ENCODE measurements at regions not wholly inside any gene's neighbourhood (a gene's known extent, or its start where the extent isn't known, plus 50 kb on each side); places are given as distances from the start of the nearest gene placed in this dataset.

DNA sequence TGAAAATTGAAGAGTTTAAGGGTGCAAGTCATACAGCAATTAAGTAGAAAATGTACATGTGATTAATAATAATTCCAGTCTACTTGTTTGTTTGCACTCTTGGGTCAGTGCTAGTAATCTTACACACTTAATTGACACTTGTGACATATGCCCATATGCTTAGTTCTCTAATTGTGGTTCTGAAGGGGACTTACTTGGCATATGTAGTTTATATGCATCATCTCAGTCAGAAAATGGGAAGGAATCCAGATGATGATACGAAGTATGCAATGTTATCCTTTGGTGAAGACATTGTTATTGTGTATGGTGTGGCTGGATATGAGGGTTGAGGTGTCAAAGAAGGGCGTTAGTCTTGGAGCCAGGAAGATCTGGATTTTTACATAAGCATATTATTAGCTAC, 193.5 kb upstream of the HDAC9 start:
- no peak overlapping the region for H3K4me3 Mint-ChIP-seq
- DNase-seq (ENCODE audit: low spot score) (no peak), ATAC-seq (no peak)
- H3K27me3 Mint-ChIP-seq = no peaks in the 10 kb centered on the region
- peaks cover 4 to 18% of the 10 kb centered on the region in 2 donors for H3K4me1 Mint-ChIP-seq (ENCODE audit: low read depth in 2 of 2)
- H3K36me3 Mint-ChIP-seq = no peaks in the 10 kb centered on the region
- no peaks in the 10 kb centered on the region for H3K9me3 Mint-ChIP-seq
- H3K27ac Mint-ChIP-seq = no peak overlapping the region

DNA sequence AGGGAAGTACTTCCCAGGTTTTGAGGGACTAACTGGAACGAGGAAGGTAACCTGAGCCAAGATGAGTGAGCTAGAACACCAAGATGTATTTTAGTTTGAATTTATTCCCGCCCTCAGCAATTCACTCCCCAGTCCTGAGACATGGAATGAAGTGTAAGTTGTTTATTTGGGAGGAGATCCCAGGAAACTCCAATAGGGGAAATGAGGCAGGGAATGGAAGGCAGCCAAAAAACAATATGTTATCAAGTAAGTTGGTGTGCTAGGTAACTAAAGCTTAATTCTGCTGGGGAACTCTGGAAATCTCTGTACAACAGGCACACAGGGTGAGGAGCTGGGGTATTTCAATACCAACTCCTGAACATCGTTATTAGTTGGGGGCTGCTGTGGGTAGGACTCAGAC, 189.7 kb upstream of the HDAC9 start:
- ATAC-seq = no peak
- Mint-ChIP-seq H3K4me3 (no peak overlapping the region), H3K27ac (no peak overlapping the region), H3K36me3 (no peaks in the 10 kb centered on the region), H3K27me3 (no peaks in the 10 kb centered on the region), H3K9me3 (no peaks in the 10 kb centered on the region), H3K4me1 (ENCODE audit: low read depth in 2 of 2) (peaks cover 4 to 18% of the 10 kb centered on the region in 2 donors)
- DNase-seq (ENCODE audit: low spot score) = no peak

DNA sequence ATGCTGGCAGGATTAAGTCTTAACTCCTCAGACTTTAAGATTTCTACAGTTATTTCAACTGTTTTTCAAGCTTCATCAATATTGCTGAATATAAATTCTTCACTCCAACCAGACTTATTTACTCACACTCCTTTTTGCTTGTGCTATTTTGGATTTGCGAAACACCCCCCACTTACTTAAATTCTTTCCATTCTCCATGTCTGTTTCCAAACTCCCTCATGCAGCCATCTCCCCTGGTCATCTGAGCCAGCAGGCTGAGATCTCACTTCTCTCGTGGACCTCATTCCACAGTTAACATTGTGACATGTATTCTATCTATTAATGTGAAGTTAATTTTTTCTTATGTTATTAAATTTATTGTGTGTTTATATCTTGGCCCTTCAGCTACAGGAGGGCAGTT, 188.9 kb upstream of the HDAC9 start:
- no peaks in the 10 kb centered on the region for H3K27me3 Mint-ChIP-seq
- ATAC-seq = no peak
- no peak overlapping the region for H3K27ac Mint-ChIP-seq
- peaks cover 7 to 21% of the 10 kb centered on the region in 2 donors for H3K4me1 Mint-ChIP-seq (ENCODE audit: low read depth in 2 of 2)
- no peaks in the 10 kb centered on the region for H3K9me3 Mint-ChIP-seq
- no peaks in the 10 kb centered on the region for H3K36me3 Mint-ChIP-seq
- no peak for DNase-seq (ENCODE audit: low spot score)
- no peak overlapping the region for H3K4me3 Mint-ChIP-seq

DNA sequence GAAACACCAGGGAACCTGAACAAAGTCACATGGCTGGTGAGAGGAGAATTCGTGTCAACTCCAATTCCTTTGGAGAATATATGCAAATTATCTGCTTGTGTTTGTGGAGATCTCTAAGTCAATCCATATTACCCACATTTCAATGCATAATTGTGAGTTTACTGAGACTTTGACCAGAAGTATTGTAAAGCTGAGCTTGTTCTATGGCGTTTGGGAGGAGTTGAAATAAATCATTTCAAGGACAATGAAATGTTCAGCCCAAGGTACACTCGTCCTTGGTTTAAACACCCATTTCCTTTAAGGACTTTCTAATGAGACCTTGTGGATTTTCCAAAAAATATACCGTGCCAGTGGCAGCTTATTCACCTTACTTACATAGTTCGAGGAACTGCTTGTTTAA, 186.6 kb upstream of the HDAC9 start:
- DNase-seq (ENCODE audit: low spot score) = no peak
- ATAC-seq = no peak
- no peak overlapping the region for H3K4me3 Mint-ChIP-seq
- H3K9me3 Mint-ChIP-seq = no peaks in the 10 kb centered on the region
- peaks cover 19 to 26% of the 10 kb centered on the region in 2 donors for H3K4me1 Mint-ChIP-seq (ENCODE audit: low read depth in 2 of 2)
- no peaks in the 10 kb centered on the region for H3K27me3 Mint-ChIP-seq
- no peaks in the 10 kb centered on the region for H3K36me3 Mint-ChIP-seq
- peak overlapping the region in 1 of 2 donors; percentile 49 for H3K27ac Mint-ChIP-seq

- H3K4me3 Mint-ChIP-seq = no peak overlapping the region
- peaks cover 19 to 35% of the 10 kb centered on the region in 2 donors for H3K4me1 Mint-ChIP-seq (ENCODE audit: low read depth in 2 of 2)
- no peaks in the 10 kb centered on the region for H3K9me3 Mint-ChIP-seq
- H3K27me3 Mint-ChIP-seq = no peaks in the 10 kb centered on the region
- H3K27ac Mint-ChIP-seq = peak overlapping the region; percentile 14 to 42
- DNase-seq (ENCODE audit: low spot score) (no peak), ATAC-seq (no peak)
- no peaks in the 10 kb centered on the region for H3K36me3 Mint-ChIP-seq
Measured at GRCh38 chr7:18312482-18312881, 183.1 kb upstream of the HDAC9 start.

DNA sequence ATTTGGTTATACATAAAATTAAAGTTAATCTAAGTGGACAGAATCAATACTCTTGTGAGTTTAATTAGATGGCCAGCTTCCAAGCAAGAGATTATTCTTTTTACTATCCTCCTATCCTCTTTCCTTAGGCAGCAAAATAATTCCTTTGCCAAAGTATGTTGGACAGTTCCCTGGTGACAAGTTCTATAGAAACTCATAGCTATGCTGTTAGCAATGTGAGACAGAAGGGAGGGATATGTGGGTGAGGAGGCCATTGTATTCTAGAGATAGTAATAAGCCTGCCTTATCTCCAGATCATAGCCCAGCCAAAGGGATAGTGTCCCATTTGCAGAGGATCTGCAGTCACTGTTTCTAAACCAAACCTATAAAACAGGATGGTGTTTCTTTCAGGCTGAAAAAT, 181.6 kb upstream of the HDAC9 start:
- no peak overlapping the region for H3K4me3 Mint-ChIP-seq
- no peaks in the 10 kb centered on the region for H3K27me3 Mint-ChIP-seq
- no peaks in the 10 kb centered on the region for H3K9me3 Mint-ChIP-seq
- DNase-seq (ENCODE audit: low spot score) (no peak), ATAC-seq (no peak)
- H3K4me1 Mint-ChIP-seq (ENCODE audit: low read depth in 2 of 2) = peaks cover 19 to 37% of the 10 kb centered on the region in 2 donors
- H3K27ac Mint-ChIP-seq = no peak overlapping the region
- no peaks in the 10 kb centered on the region for H3K36me3 Mint-ChIP-seq

DNA sequence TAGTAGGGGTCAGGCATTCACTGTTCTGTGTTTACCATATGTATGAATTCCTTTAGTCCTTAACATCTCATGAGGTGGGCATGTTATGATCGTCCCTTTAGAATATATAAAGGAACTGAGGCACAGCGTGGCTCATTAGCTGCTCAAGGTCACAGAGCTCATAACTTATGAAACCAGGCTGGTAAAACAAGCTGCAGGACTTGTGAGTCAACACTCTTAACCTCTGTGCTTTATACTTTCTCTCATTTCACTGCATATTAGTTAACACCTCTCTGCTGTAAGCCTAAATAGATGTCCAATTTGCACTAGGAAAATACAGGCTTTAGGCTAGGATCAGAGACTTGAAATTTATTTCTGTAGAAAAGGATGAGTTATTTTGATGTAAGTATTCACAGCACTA, 180.3 kb upstream of the HDAC9 start:
- no peaks in the 10 kb centered on the region for H3K9me3 Mint-ChIP-seq
- H3K4me3 Mint-ChIP-seq = no peak overlapping the region
- H3K36me3 Mint-ChIP-seq = no peaks in the 10 kb centered on the region
- H3K4me1 Mint-ChIP-seq (ENCODE audit: low read depth in 2 of 2) = peaks cover 23 to 38% of the 10 kb centered on the region in 2 donors
- no peaks in the 10 kb centered on the region for H3K27me3 Mint-ChIP-seq
- DNase-seq (ENCODE audit: low spot score) (no peak), ATAC-seq (no peak)
- H3K27ac Mint-ChIP-seq = no peak overlapping the region

GRCh38 chr7:18317941-18318340, 177.6 kb upstream of the HDAC9 start:
- H3K27me3 Mint-ChIP-seq = no peaks in the 10 kb centered on the region
- no peak for ATAC-seq
- H3K27ac Mint-ChIP-seq = peak overlapping the region in 1 of 2 donors; percentile 59
- H3K36me3 Mint-ChIP-seq = no peaks in the 10 kb centered on the region
- DNase-seq (ENCODE audit: low spot score) = no peak
- H3K4me3 Mint-ChIP-seq = no peak overlapping the region
- peaks cover 10 to 28% of the 10 kb centered on the region in 2 donors for H3K4me1 Mint-ChIP-seq (ENCODE audit: low read depth in 2 of 2)
- no peaks in the 10 kb centered on the region for H3K9me3 Mint-ChIP-seq

- Mint-ChIP-seq H3K4me3 (peak overlapping the region; percentile 16), H3K27me3 (no peaks in the 10 kb centered on the region), H3K4me1 (ENCODE audit: low read depth in 2 of 2) (peaks cover 10 to 26% of the 10 kb centered on the region in 2 donors), H3K9me3 (no peaks in the 10 kb centered on the region), H3K27ac (peak overlapping the region in 1 of 2 donors; percentile 65), H3K36me3 (no peaks in the 10 kb centered on the region)
- ATAC-seq (no peak), DNase-seq (ENCODE audit: low spot score) (no peak)
Measured at GRCh38 chr7:18320422-18320821, 175.1 kb upstream of the HDAC9 start.

DNA sequence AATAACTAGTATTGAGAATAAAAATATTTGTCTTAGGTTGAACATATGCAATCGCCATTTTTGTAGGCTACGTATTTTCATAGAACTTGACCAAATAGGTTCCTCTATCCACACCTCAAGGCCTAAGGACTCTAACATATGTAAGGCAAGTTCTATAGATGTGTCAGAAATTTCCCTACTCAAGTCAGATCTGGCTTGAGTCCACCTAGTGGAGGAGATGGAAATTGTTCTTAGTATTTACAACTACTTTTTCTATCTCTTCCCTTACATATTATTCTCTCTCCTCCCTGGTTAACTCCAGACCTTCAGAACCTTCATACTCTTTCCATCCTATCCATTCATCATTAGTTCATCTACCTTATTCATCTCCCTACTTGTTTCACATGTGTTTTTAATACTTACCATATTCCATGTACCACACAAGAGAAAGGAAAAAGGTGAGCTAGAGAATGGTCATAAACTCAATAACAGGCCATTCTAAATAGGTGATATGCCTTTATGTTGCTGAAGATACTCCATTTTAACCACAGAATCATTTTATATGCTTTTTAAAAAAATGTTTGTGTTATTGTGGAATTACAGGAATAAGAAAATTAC, 174.5 kb upstream of the HDAC9 start:
- ATAC-seq (peak in 1 of 2 donors; percentile 73), DNase-seq (ENCODE audit: low spot score) (no peak)
- Mint-ChIP-seq H3K27me3 (no peaks in the 10 kb centered on the region), H3K27ac (no peak overlapping the region), H3K9me3 (no peaks in the 10 kb centered on the region), H3K36me3 (no peaks in the 10 kb centered on the region), H3K4me3 (no peak overlapping the region), H3K4me1 (ENCODE audit: low read depth in 2 of 2) (peaks cover 10 to 22% of the 10 kb centered on the region in 2 donors)

DNA sequence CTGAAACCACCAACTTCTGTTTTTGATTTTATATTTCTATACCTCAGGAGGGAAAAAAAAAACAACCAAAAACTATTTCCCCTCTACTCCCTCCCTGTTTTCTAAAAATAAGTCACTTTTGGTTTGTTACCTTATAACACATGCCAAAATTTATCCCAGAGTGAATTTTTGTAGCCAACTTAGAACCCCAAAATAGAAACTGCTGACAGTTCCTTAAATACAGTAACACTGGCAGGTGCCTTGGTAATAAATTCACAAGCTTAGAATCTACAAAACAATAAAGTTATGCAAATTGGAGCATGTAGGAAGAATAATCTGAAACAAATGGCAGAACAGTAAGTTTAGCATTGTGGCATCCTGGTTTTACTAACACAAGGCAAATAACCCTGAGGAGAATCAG, 165.0 kb upstream of the HDAC9 start:
- no peaks in the 10 kb centered on the region for H3K27me3 Mint-ChIP-seq
- H3K9me3 Mint-ChIP-seq = no peaks in the 10 kb centered on the region
- H3K4me3 Mint-ChIP-seq = no peak overlapping the region
- H3K27ac Mint-ChIP-seq = no peak overlapping the region
- H3K36me3 Mint-ChIP-seq = peaks cover 6% of the 10 kb centered on the region
- DNase-seq (ENCODE audit: low spot score) (no peak), ATAC-seq (no peak)
- peaks cover 4 to 7% of the 10 kb centered on the region in 2 donors for H3K4me1 Mint-ChIP-seq (ENCODE audit: low read depth in 2 of 2)

DNA sequence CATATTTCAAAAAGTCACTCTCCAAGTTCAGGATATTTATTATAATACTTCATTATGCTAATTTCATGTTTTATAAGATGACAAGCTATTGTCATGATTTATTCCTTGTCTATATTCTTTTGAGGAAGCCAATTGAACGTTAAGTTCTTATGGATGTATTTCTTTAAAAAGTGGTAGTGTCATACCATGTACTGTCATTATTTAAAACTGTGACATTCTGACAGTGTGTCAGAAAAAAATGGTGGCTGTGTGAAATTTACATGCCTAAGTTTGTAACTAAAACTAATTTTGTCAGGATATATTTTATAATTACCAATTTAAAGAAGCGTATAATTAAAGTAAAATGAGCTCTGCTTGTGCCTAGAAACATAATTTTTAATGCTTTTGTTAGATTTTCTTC, 158.9 kb upstream of the HDAC9 start:
- H3K9me3 Mint-ChIP-seq = peaks cover 3% of the 10 kb centered on the region
- peaks cover 5 to 8% of the 10 kb centered on the region in 2 donors for H3K4me1 Mint-ChIP-seq (ENCODE audit: low read depth in 2 of 2)
- no peak overlapping the region for H3K27ac Mint-ChIP-seq
- no peaks in the 10 kb centered on the region for H3K27me3 Mint-ChIP-seq
- ATAC-seq (no peak), DNase-seq (ENCODE audit: low spot score) (no peak)
- no peak overlapping the region for H3K4me3 Mint-ChIP-seq
- peaks cover 22% of the 10 kb centered on the region for H3K36me3 Mint-ChIP-seq

- ATAC-seq (no peak), DNase-seq (ENCODE audit: low spot score) (no peak)
- H3K27ac Mint-ChIP-seq = peak overlapping the region in 1 of 2 donors; percentile 45
- no peaks in the 10 kb centered on the region for H3K27me3 Mint-ChIP-seq
- peaks cover 5 to 10% of the 10 kb centered on the region in 2 donors for H3K4me1 Mint-ChIP-seq (ENCODE audit: low read depth in 2 of 2)
- peaks cover 28% of the 10 kb centered on the region for H3K36me3 Mint-ChIP-seq
- H3K4me3 Mint-ChIP-seq = no peak overlapping the region
- peaks cover 3% of the 10 kb centered on the region for H3K9me3 Mint-ChIP-seq
Measured at GRCh38 chr7:18337048-18337809, 158.3 kb upstream of the HDAC9 start.

- DNase-seq (ENCODE audit: low spot score) (no peak), ATAC-seq (no peak)
- no peak overlapping the region for H3K4me3 Mint-ChIP-seq
- peaks cover 24% of the 10 kb centered on the region for H3K36me3 Mint-ChIP-seq
- H3K4me1 Mint-ChIP-seq (ENCODE audit: low read depth in 2 of 2) = peaks cover 5 to 10% of the 10 kb centered on the region in 2 donors
- H3K27me3 Mint-ChIP-seq = no peaks in the 10 kb centered on the region
- H3K9me3 Mint-ChIP-seq = peaks cover 3% of the 10 kb centered on the region
- no peak overlapping the region for H3K27ac Mint-ChIP-seq
Measured at GRCh38 chr7:18338910-18339523, 156.5 kb upstream of the HDAC9 start.
